HFFc6 (cell line): ENCODE measurements at regions not wholly inside any gene's neighbourhood (a gene's known extent, or its start where the extent isn't known, plus 50 kb on each side); places are given as distances from the start of the nearest gene placed in this dataset.
A peak's percentile ranks its signal among the peaks of the same experiment; 100 is the strongest.

Experiments
- DNase-seq: peaks from one replicate; pipeline ENCODE4 v3.0.0-alpha.2; 2018
- H3K27ac Mint-ChIP-seq: 2 replicates; pipeline ENCODE4 v1.8.0; 2020; ENCODE audit warnings: mild to moderate bottlenecking, mixed read lengths
- H3K27me3 Mint-ChIP-seq: 2 replicates; pipeline ENCODE4 v1.8.0; 2021; ENCODE audit warnings: mild to moderate bottlenecking, moderate library complexity, mixed read lengths; ENCODE audit not compliant: insufficient read depth
- H3K36me3 Mint-ChIP-seq: 2 replicates; pipeline ENCODE4 v1.8.0; 2021; ENCODE audit warnings: low read depth, mixed read lengths
- H3K4me1 Mint-ChIP-seq: 2 replicates; pipeline ENCODE4 v1.8.0; 2020; ENCODE audit warnings: low read depth, mixed read lengths
- H3K4me3 Mint-ChIP-seq: 2 replicates; pipeline ENCODE4 v1.8.0; 2020; ENCODE audit warnings: mild to moderate bottlenecking, moderate library complexity, mixed read lengths
- H3K9me3 Mint-ChIP-seq: 2 replicates; pipeline ENCODE4 v1.8.0; 2020; ENCODE audit warnings: mild to moderate bottlenecking, mixed read lengths
- CTCF ChIP-seq: fragments of 200-600 bp; sonication (generic); IDR thresholded peaks from 2 replicates; pipeline ENCODE4 v1.5.0; 2021; ENCODE audit warnings: antibody characterized with exemption, mild to moderate bottlenecking

- no peaks in the 10 kb centered on the region for H3K27me3 Mint-ChIP-seq
- no peaks in the 10 kb centered on the region for H3K9me3 Mint-ChIP-seq
- no peak overlapping the region for H3K4me3 Mint-ChIP-seq
- TF ChIP-seq CTCF, result no peak
- peak overlapping the region; percentile 34; the same call in 1 of the 2 replicates for H3K27ac Mint-ChIP-seq
- peaks cover 10% of the 10 kb centered on the region for H3K4me1 Mint-ChIP-seq
- no peak for DNase-seq
- H3K36me3 Mint-ChIP-seq, result no peaks in the 10 kb centered on the region
Observed at GRCh38 chr2:195600778-195601177, 56.2 kb upstream of the SLC39A10 start.

- Mint-ChIP-seq H3K27ac (no peak overlapping the region), H3K4me3 (no peak overlapping the region), H3K4me1 (peaks cover 10% of the 10 kb centered on the region), H3K9me3 (no peaks in the 10 kb centered on the region), H3K27me3 (peaks cover 2% of the 10 kb centered on the region; the same call in 1 of the 2 replicates), H3K36me3 (no peaks in the 10 kb centered on the region)
- no peak for TF ChIP-seq CTCF
- peak; percentile 7 for DNase-seq
Observed at GRCh38 chr2:195596840-195597239, 60.2 kb upstream of the SLC39A10 start.

GRCh38 chr2:195595825-195596224, 61.2 kb upstream of the SLC39A10 start:
- Mint-ChIP-seq H3K9me3 (no peaks in the 10 kb centered on the region), H3K4me3 (no peak overlapping the region), H3K27me3 (peaks cover 2% of the 10 kb centered on the region; the same call in 1 of the 2 replicates), H3K36me3 (no peaks in the 10 kb centered on the region), H3K27ac (no peak overlapping the region), H3K4me1 (peaks cover 2% of the 10 kb centered on the region)
- DNase-seq, result no peak
- no peak for TF ChIP-seq CTCF

GRCh38 chr2:195594919-195595694, 61.9 kb upstream of the SLC39A10 start:
- Mint-ChIP-seq H3K9me3 (no peaks in the 10 kb centered on the region), H3K4me3 (no peak overlapping the region), H3K27me3 (peaks cover 2% of the 10 kb centered on the region; the same call in 1 of the 2 replicates)

GRCh38 chr2:195594248-195594647, 62.8 kb upstream of the SLC39A10 start:
- Mint-ChIP-seq H3K4me1 (no peaks in the 10 kb centered on the region), H3K36me3 (no peaks in the 10 kb centered on the region), H3K27me3 (peaks cover 2% of the 10 kb centered on the region; the same call in 1 of the 2 replicates), H3K4me3 (no peak overlapping the region), H3K27ac (no peak overlapping the region), H3K9me3 (no peaks in the 10 kb centered on the region)
- DNase-seq, result no peak
- TF ChIP-seq CTCF, result no peak

More at GRCh38 chr2:195594919-195595694, 61.9 kb upstream of the SLC39A10 start:
- no peak overlapping the region for H3K27ac Mint-ChIP-seq
- H3K4me1 Mint-ChIP-seq, result no peaks in the 10 kb centered on the region; the same call in 1 of the 2 replicates
- no peak for TF ChIP-seq CTCF
- no peaks in the 10 kb centered on the region for H3K36me3 Mint-ChIP-seq
- DNase-seq, result no peak
